SW 1271 (cell line): ENCODE measurements at regions not wholly inside any gene's neighbourhood (a gene's known extent, or its start where the extent isn't known, plus 50 kb on each side); places are given as distances from the start of the nearest gene placed in this dataset.
"Not testable (repeated sequence)": the region's sequence is repeated elsewhere in the genome, so short reads cannot be mapped to it uniquely, and the experiment has no call there.

Experiments used
- DNase-seq, 2 experiments: peaks; one replicate each; lab custom pipeline; 2025; lab: John Stamatoyannopoulos, UW

- DNase-seq: no peak
Measured at GRCh38 chr2:77578354-77578753, 56.2 kb upstream of the LRRTM4 start.

- DNase-seq: no peak
Measured at GRCh38 chr2:77579076-77579769, 57.0 kb upstream of the LRRTM4 start.

GRCh38 chr2:77588438-77588837 is 66.3 kb upstream of the LRRTM4 start:
- no peak for DNase-seq

GRCh38 chr2:77590298-77590917 is 68.2 kb upstream of the LRRTM4 start:
- DNase-seq: no peak

GRCh38 chr2:77592955-77593354 is 70.8 kb upstream of the LRRTM4 start:
- DNase-seq: not testable (repeated sequence)

GRCh38 chr2:77602771-77603170 is 80.6 kb upstream of the LRRTM4 start:
- no peak for DNase-seq

GRCh38 chr2:77604953-77605929 is 83.1 kb upstream of the LRRTM4 start:
- DNase-seq: no peak

- DNase-seq: no peak
Measured at GRCh38 chr2:77608510-77608909, 86.3 kb upstream of the LRRTM4 start.

- no peak for DNase-seq
Measured at GRCh38 chr2:77629539-77629938, 107.4 kb upstream of the LRRTM4 start.

GRCh38 chr2:77631007-77631406 is 108.8 kb upstream of the LRRTM4 start:
- DNase-seq: no peak

GRCh38 chr2:77633601-77634000 is 111.4 kb upstream of the LRRTM4 start:
- DNase-seq: no peak

GRCh38 chr2:77640924-77641323 is 118.7 kb upstream of the LRRTM4 start:
- no peak for DNase-seq

- no peak for DNase-seq
Measured at GRCh38 chr2:77642339-77642738, 120.2 kb upstream of the LRRTM4 start.

GRCh38 chr2:77649856-77650255 is 127.7 kb upstream of the LRRTM4 start:
- DNase-seq: no peak

- no peak for DNase-seq
Measured at GRCh38 chr2:77652499-77652898, 130.3 kb upstream of the LRRTM4 start.

- DNase-seq: no peak
Measured at GRCh38 chr2:77664491-77664890, 142.3 kb upstream of the LRRTM4 start.

GRCh38 chr2:77666251-77666980 is 144.2 kb upstream of the LRRTM4 start:
- no peak for DNase-seq

- not testable (repeated sequence) for DNase-seq
Measured at GRCh38 chr2:77684543-77685319, 162.6 kb upstream of the LRRTM4 start.

- no peak for DNase-seq
Measured at GRCh38 chr2:77712601-77713000, 190.4 kb upstream of the LRRTM4 start.

- DNase-seq: no peak
Measured at GRCh38 chr2:77713412-77713811, 191.2 kb upstream of the LRRTM4 start.

- no peak for DNase-seq
Measured at GRCh38 chr2:77720115-77720514, 197.9 kb upstream of the LRRTM4 start.
